Neural progenitor cell (in vitro differentiated cells): ENCODE measurements at regions not wholly inside any gene's neighbourhood (a gene's known extent, or its start where the extent isn't known, plus 50 kb on each side); places are given as distances from the start of the nearest gene placed in this dataset.

Experiments used
- DNase-seq: peaks from one replicate; pipeline ENCODE4 v3.0.0-alpha.2; 2016; ENCODE audit warnings: low spot score
- H2AFZ ChIP-seq: fragments of 200-600 bp; sonication (generic); replicated peaks from 2 replicates; pipeline ENCODE4 v1.6.1; 2016; ENCODE audit warnings: antibody characterized with exemption
- H3F3A ChIP-seq: fragments of 200-600 bp; sonication (generic); 2 replicates; pipeline ENCODE4 v1.6.1; 2016; ENCODE audit warnings: antibody characterized with exemption, low read depth
- H3K27ac ChIP-seq: fragments of 200-600 bp; sonication (generic); 2 replicates; pipeline ENCODE4 v1.5.1; 2016; ENCODE audit warnings: mild to moderate bottlenecking
- H3K27me3 ChIP-seq: fragments of 200-600 bp; sonication (generic); 2 replicates; pipeline ENCODE4 v1.6.1; 2016; ENCODE audit warnings: mild to moderate bottlenecking, moderate library complexity
- H3K36me3 ChIP-seq: fragments of 200-600 bp; sonication (generic); 2 replicates; pipeline ENCODE4 v1.5.1; 2016
- H3K4me1 ChIP-seq: fragments of 200-600 bp; sonication (generic); 2 replicates; pipeline ENCODE4 v1.6.1; 2016; ENCODE audit warnings: mixed run types
- H3K4me2 ChIP-seq: fragments of 200-600 bp; sonication (generic); 2 replicates; pipeline ENCODE4 v1.6.1; 2016
- H3K4me3 ChIP-seq: fragments of 200-600 bp; sonication (generic); 2 replicates; pipeline ENCODE4 v1.5.1; 2016
- H3K79me2 ChIP-seq: fragments of 200-600 bp; sonication (generic); 2 replicates; pipeline ENCODE4 v1.6.1; 2016; ENCODE audit warnings: low read depth
- H3K9ac ChIP-seq: fragments of 200-600 bp; sonication (generic); 2 replicates; pipeline ENCODE4 v1.6.1; 2016
- H3K9me3 ChIP-seq: fragments of 200-600 bp; sonication (generic); 2 replicates; pipeline ENCODE4 v1.5.1; 2016; ENCODE audit warnings: low read depth
- H4K20me1 ChIP-seq: fragments of 200-600 bp; sonication (generic); 2 replicates; pipeline ENCODE4 v1.6.1; 2016; ENCODE audit warnings: low read depth
- H3K27ac Mint-ChIP-seq: 3 replicates; pipeline ENCODE4 v1.8.0; 2021; ENCODE audit warnings: mixed read lengths
- H3K27me3 Mint-ChIP-seq: 2 replicates; pipeline ENCODE4 v1.8.0; 2022; ENCODE audit warnings: low read depth, mild to moderate bottlenecking, inconsistent platforms, moderate library complexity, mixed read lengths; ENCODE audit not compliant: insufficient read depth
- H3K36me3 Mint-ChIP-seq: 3 replicates; pipeline ENCODE4 v1.8.0; 2021; ENCODE audit warnings: mixed read lengths
- H3K4me1 Mint-ChIP-seq: 3 replicates; pipeline ENCODE4 v1.8.0; 2021; ENCODE audit warnings: mixed read lengths
- H3K4me3 Mint-ChIP-seq: 3 replicates; pipeline ENCODE4 v1.8.0; 2021; ENCODE audit warnings: mild to moderate bottlenecking, moderate library complexity, mixed read lengths
- H3K9me3 Mint-ChIP-seq: 3 replicates; pipeline ENCODE4 v1.8.0; 2020; ENCODE audit warnings: mixed read lengths
- EZH2 ChIP-seq: fragments of 200-600 bp; sonication (generic); IDR thresholded peaks from 2 replicates; pipeline ENCODE4 v1.6.1; 2017; ENCODE audit warnings: antibody characterized with exemption, mild to moderate bottlenecking, moderate library complexity
- EZH2phosphoT487 ChIP-seq: fragments of 200-600 bp; sonication (generic); IDR thresholded peaks from 2 replicates; pipeline ENCODE4 v1.6.1; 2017; ENCODE audit warnings: antibody characterized with exemption
- TF ChIP-seq, protein P1 (sequence below): fragments of 200-600 bp; sonication (generic); IDR thresholded peaks from 2 replicates; pipeline ENCODE4 v1.5.1; 2017; ENCODE audit warnings: antibody characterized with exemption, mild to moderate bottlenecking

DNA sequence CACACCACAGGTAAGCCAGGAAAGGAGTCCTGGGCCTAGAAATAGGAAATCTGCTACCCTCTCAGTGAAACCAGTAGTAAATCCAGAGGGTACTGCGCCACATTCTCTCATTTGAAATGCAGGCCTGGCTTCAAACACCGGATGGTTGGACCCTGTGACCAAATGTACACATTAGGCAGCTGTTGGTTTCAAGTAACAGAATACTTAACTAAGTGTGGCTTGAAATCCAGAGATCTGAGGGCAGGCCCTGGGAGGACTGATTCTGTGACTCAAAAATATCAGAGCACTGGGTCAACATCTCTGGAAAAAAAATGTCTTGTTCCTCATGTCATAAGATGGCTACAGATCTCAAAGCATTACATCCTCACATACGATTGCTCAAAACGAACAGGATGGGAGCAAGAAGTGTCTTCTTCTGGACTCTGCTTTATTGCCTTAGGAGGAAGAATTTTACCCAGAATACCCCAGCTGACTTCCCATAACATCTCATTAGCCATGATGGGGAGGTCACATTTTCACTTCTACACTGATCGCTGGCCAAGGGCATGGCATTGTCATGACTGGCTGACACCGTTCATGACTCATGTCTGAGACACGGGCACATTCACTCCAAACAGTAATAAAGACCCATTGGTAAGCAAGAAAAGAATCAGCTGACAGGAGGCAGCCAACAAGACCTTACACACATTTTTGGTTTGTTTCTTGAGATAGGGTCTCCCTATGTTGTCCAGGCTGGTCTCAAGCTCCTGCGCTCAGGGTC lies 166.0 kb downstream of the ARRDC4 start:
- no peak overlapping the region for H3K4me2 ChIP-seq
- H3K4me1 ChIP-seq, result no peaks in the 10 kb centered on the region
- H3K36me3 ChIP-seq, result no peaks in the 10 kb centered on the region
- H3K4me3 ChIP-seq, result no peak overlapping the region
- Mint-ChIP-seq H3K4me1 (peaks cover 6% of the 10 kb centered on the region), H3K9me3 (no peaks in the 10 kb centered on the region), H3K27ac (no peak overlapping the region), H3K27me3 (no peaks in the 10 kb centered on the region), H3K36me3 (no peaks in the 10 kb centered on the region), H3K4me3 (no peak overlapping the region)
- DNase-seq, result no peak
- H3K79me2 ChIP-seq, result no peaks in the 10 kb centered on the region
- H3F3A ChIP-seq, result no peaks in the 10 kb centered on the region
- TF ChIP-seq, protein P1, sequence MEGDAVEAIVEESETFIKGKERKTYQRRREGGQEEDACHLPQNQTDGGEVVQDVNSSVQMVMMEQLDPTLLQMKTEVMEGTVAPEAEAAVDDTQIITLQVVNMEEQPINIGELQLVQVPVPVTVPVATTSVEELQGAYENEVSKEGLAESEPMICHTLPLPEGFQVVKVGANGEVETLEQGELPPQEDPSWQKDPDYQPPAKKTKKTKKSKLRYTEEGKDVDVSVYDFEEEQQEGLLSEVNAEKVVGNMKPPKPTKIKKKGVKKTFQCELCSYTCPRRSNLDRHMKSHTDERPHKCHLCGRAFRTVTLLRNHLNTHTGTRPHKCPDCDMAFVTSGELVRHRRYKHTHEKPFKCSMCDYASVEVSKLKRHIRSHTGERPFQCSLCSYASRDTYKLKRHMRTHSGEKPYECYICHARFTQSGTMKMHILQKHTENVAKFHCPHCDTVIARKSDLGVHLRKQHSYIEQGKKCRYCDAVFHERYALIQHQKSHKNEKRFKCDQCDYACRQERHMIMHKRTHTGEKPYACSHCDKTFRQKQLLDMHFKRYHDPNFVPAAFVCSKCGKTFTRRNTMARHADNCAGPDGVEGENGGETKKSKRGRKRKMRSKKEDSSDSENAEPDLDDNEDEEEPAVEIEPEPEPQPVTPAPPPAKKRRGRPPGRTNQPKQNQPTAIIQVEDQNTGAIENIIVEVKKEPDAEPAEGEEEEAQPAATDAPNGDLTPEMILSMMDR, result no peak
- TF ChIP-seq EZH2 (no peak), EZH2phosphoT487 (no peak)
- H3K27me3 ChIP-seq, result no peaks in the 10 kb centered on the region
- H3K27ac ChIP-seq, result no peak overlapping the region
- no peaks in the 10 kb centered on the region for H3K9me3 ChIP-seq
- no peak overlapping the region for H3K9ac ChIP-seq
- H4K20me1 ChIP-seq, result no peaks in the 10 kb centered on the region
- no peak overlapping the region for H2AFZ ChIP-seq

DNA sequence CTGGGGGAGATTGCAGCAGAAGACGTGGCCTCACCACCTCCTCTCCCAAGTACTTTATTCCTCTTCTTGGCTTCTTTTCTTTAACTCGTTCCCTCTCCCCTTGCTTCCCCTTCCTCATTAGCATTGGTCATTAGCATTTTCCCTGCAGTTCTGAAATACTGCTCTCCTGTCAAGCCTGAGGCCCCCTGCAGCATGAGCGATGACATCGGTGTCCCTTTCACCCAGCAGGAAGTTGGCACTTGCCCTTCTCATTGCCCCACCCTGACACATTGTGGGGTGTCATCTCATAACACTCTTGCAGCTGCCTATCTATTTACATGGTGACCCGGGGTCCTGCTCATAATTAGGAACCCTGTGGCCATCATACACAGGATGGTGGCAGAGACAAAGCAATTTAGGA lies 167.1 kb downstream of the ARRDC4 start:
- no peaks in the 10 kb centered on the region for H3K79me2 ChIP-seq
- DNase-seq, result no peak
- H3F3A ChIP-seq, result no peaks in the 10 kb centered on the region
- H3K27me3 Mint-ChIP-seq, result no peaks in the 10 kb centered on the region
- no peak overlapping the region for H3K27ac ChIP-seq
- H3K9me3 ChIP-seq, result no peaks in the 10 kb centered on the region
- no peaks in the 10 kb centered on the region for H3K27me3 ChIP-seq
- H3K36me3 ChIP-seq, result no peaks in the 10 kb centered on the region
- H3K9ac ChIP-seq, result no peak overlapping the region
- H3K4me1 Mint-ChIP-seq, result peaks cover 6% of the 10 kb centered on the region
- no peaks in the 10 kb centered on the region for H4K20me1 ChIP-seq
- H3K36me3 Mint-ChIP-seq, result no peaks in the 10 kb centered on the region
- H3K4me2 ChIP-seq, result no peak overlapping the region
- H3K9me3 Mint-ChIP-seq, result no peaks in the 10 kb centered on the region
- H3K4me3 Mint-ChIP-seq, result no peak overlapping the region
- TF ChIP-seq EZH2 (no peak), EZH2phosphoT487 (no peak)
- TF ChIP-seq, protein P1, result no peak
- H3K4me1 ChIP-seq, result no peaks in the 10 kb centered on the region
- H3K27ac Mint-ChIP-seq, result no peak overlapping the region
- no peak overlapping the region for H3K4me3 ChIP-seq
- H2AFZ ChIP-seq, result no peak overlapping the region

DNA sequence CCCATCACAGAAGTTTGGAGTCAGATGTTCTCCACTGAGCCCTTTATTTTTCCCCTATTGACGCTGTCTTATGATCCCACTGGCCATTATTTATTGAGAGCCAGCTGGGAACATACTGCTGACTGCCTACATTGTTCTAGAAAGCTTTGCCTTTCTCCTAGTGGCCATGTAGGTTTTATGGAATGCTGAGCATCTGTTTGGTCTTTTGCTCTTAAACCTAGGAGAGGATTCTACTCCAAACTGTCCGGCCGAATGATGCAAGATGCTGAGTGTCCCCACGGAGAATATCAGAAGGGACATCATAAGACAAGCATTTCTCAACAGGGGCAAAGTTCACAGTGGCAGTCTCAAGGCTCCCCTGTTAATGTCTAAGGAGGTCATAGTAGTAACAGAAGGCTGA lies 171.4 kb downstream of the ARRDC4 start:
- H2AFZ ChIP-seq, result no peak overlapping the region
- no peak for DNase-seq
- H3K4me3 ChIP-seq, result no peak overlapping the region
- no peaks in the 10 kb centered on the region for H4K20me1 ChIP-seq
- no peaks in the 10 kb centered on the region for H3K27me3 ChIP-seq
- Mint-ChIP-seq H3K27me3 (no peaks in the 10 kb centered on the region), H3K27ac (no peak overlapping the region), H3K36me3 (no peaks in the 10 kb centered on the region), H3K9me3 (no peaks in the 10 kb centered on the region), H3K4me3 (no peak overlapping the region), H3K4me1 (peaks cover 3% of the 10 kb centered on the region)
- H3K4me2 ChIP-seq, result no peak overlapping the region
- H3F3A ChIP-seq, result no peaks in the 10 kb centered on the region
- no peak for TF ChIP-seq EZH2
- no peak for TF ChIP-seq EZH2phosphoT487
- TF ChIP-seq, protein P1, result no peak
- no peaks in the 10 kb centered on the region for H3K9me3 ChIP-seq
- no peaks in the 10 kb centered on the region for H3K4me1 ChIP-seq
- H3K79me2 ChIP-seq, result no peaks in the 10 kb centered on the region
- H3K9ac ChIP-seq, result no peak overlapping the region
- no peak overlapping the region for H3K27ac ChIP-seq
- H3K36me3 ChIP-seq, result no peaks in the 10 kb centered on the region
